ENCODE measurements at regions not wholly inside any gene's neighbourhood (a gene's known extent, or its start where the extent isn't known, plus 50 kb on each side); places are given as distances from the start of the nearest gene placed in this dataset.
"Not testable (repeated sequence)": the region's sequence is repeated elsewhere in the genome, so short reads cannot be mapped to it uniquely, and the experiment has no call there.

DNA sequence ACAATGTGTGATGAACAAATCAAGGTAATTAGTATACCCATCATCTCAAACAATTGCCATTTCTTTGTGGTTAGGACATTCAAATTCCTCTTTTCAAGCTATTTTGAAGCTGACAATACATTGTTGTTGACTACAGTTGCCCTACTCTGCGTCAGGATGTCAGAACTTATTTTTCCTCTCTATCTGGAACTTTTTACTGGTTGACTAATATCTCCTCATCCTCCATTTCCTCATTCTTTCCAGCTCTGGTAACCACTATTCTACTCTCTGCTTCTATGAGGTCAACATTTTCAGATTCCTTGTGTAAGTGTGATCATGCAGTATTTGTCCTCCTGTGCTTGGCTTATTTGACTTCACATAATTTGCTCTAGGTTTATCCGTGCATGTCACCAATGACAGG is 240.5 kb upstream of the HS3ST1 start:
- 49 to 95% (median 77%) methylated on average over 2 of the region's 2 CpGs for WGBS, 5 donors
- Histone ChIP-seq H3K9me3 (no peaks in the 10 kb centered on the region), H3K36me3 (no peaks in the 10 kb centered on the region), H3K27ac (no peak overlapping the region), H3K4me1 (no peaks in the 10 kb centered on the region), H3K27me3 (replicated peaks in 1 of 7) (no peaks in the 10 kb centered on the region), H3K4me3 (no peak overlapping the region)
- TF ChIP-seq POLR2A (IDR thresholded peaks at IDR 0.05): no peak
- TF ChIP-seq, protein P1, sequence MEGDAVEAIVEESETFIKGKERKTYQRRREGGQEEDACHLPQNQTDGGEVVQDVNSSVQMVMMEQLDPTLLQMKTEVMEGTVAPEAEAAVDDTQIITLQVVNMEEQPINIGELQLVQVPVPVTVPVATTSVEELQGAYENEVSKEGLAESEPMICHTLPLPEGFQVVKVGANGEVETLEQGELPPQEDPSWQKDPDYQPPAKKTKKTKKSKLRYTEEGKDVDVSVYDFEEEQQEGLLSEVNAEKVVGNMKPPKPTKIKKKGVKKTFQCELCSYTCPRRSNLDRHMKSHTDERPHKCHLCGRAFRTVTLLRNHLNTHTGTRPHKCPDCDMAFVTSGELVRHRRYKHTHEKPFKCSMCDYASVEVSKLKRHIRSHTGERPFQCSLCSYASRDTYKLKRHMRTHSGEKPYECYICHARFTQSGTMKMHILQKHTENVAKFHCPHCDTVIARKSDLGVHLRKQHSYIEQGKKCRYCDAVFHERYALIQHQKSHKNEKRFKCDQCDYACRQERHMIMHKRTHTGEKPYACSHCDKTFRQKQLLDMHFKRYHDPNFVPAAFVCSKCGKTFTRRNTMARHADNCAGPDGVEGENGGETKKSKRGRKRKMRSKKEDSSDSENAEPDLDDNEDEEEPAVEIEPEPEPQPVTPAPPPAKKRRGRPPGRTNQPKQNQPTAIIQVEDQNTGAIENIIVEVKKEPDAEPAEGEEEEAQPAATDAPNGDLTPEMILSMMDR (IDR thresholded peaks at IDR 0.05 in 8 of 11, conservative IDR thresholded peaks at IDR 0.05 in 3 of 11): no peak
- TF ChIP-seq POLR2AphosphoS5 (IDR thresholded peaks at IDR 0.05): no peak
- intact Hi-C loops (cut with DNase I; ENCODE audit: low total_unique reads): no loop called here
- no peak for DNase-seq

DNA sequence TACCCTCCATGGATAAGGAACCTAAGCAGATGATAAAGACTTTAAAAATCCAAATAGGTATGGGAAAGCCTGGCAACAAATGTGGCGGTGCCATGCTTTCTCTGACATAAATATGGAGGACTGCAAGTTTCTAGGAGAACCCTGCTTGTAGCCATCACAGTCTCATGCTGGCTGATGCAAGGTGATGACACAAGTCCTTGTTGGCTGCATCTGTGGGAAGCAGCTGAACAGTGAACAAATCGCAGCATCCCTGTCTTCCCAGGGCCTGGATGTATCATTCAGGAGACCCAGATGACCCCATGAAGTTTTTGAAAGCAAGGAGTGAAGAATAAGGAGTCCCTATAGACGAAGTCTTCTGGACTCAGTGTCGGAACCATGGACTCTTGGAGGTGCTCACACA is 234.4 kb upstream of the HS3ST1 start:
- intact Hi-C loops (cut with DNase I; ENCODE audit: low total_unique reads): no loop called here
- H3K9me3 ChIP-seq: no peaks in the 10 kb centered on the region
- no peak overlapping the region for H3K27ac ChIP-seq

DNA sequence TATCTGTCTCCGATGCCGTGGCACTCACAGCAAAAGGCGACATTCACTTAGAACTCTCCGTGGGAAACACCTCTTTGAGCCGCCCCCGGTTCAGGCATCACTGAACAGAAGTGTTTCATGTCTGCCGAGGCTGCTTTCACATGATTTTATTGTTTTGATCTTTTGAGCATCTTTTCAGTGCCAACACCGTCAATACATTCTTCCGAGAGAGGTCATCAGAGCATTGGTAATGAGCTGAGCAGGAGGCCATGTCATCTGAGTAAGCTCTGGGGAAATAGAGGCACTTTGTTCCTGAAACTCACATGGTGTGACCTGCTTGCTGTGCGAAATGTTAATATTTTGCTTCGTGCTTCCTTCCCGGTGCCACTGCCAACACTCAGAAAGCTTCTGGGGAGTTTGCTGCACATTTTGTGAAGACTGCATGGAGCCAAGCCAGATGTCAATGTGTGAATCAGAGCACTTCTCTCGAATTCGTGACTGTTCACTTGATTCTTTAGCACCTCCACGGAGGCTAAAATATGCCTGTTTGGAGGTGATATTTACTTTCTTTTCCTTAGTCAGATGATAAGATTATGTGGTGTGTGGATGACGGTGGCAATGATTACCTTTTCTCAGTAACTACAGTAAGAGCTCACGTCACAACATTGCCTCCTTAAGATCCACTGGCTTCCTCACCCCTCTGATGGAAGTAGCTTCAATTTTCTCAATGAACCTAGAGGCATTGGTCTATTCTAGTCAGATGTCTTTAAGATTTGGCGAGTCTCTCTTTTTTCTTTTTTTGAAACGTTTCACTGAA is 222.3 kb upstream of the HS3ST1 start:
- Histone ChIP-seq H3K4me1 (no peaks in the 10 kb centered on the region), H3K36me3 (no peaks in the 10 kb centered on the region), H3K27me3 (replicated peaks in 1 of 7) (no peaks in the 10 kb centered on the region), H3K4me3 (no peak overlapping the region), H3K9me3 (no peaks in the 10 kb centered on the region), H3K27ac (no peak overlapping the region)
- intact Hi-C loops (cut with DNase I; ENCODE audit: low total_unique reads): no loop called here
- TF ChIP-seq POLR2AphosphoS5 (IDR thresholded peaks at IDR 0.05) (no peak), POLR2A (IDR thresholded peaks at IDR 0.05) (no peak)
- TF ChIP-seq, protein P1 (IDR thresholded peaks at IDR 0.05 in 8 of 11, conservative IDR thresholded peaks at IDR 0.05 in 3 of 11): no peak
- DNase-seq: no peak
- 82 to 87% (median 85%) methylated on average over 19 of the region's 19 CpGs for WGBS, 5 donors

More for the DNA sequence above, 234.4 kb upstream of the HS3ST1 start:
- no peak overlapping the region for H3K4me3 ChIP-seq
- no peaks in the 10 kb centered on the region for H3K27me3 ChIP-seq (replicated peaks in 1 of 7)
- 90 to 97% (median 92%) methylated on average over 4 of the region's 4 CpGs for WGBS, 5 donors
- TF ChIP-seq POLR2AphosphoS5 (IDR thresholded peaks at IDR 0.05) (no peak), POLR2A (IDR thresholded peaks at IDR 0.05) (no peak)
- TF ChIP-seq, protein P1 (IDR thresholded peaks at IDR 0.05 in 8 of 11, conservative IDR thresholded peaks at IDR 0.05 in 3 of 11): no peak
- H3K36me3 ChIP-seq: no peaks in the 10 kb centered on the region
- no peaks in the 10 kb centered on the region for H3K4me1 ChIP-seq
- no peak for DNase-seq

DNA sequence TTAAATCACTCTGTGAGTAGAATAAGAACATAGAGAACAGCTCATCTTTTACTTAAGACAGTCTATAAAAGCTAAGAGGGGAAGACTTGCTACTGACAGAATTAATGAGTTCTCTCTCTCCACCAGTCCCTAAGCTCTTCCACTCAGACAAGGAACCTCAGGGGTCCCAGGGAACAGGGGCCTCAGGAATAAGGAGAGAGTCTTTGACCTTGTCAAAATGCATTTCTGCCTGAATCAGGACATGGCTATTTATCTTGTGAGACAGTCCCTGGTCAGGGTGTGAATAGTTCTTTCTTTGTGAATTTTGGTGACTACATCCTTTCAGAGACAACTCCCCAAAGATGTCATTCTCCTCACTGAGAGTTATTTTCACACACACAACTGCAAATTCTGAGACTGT is 218.7 kb upstream of the HS3ST1 start:
- no peaks in the 10 kb centered on the region for H3K4me1 ChIP-seq
- DNase-seq: no peak
- no peaks in the 10 kb centered on the region for H3K36me3 ChIP-seq
- no peak overlapping the region for H3K4me3 ChIP-seq
- TF ChIP-seq, protein P1 (IDR thresholded peaks at IDR 0.05 in 8 of 11, conservative IDR thresholded peaks at IDR 0.05 in 3 of 11): no peak
- no peak for TF ChIP-seq POLR2A (IDR thresholded peaks at IDR 0.05)
- TF ChIP-seq POLR2AphosphoS5 (IDR thresholded peaks at IDR 0.05): no peak
- intact Hi-C loops (cut with DNase I; ENCODE audit: low total_unique reads): no loop called here
- no peaks in the 10 kb centered on the region for H3K27me3 ChIP-seq (replicated peaks in 1 of 7)
- no peak overlapping the region for H3K27ac ChIP-seq
- H3K9me3 ChIP-seq: peaks cover 0 to 7% (median 0%) of the 10 kb centered on the region in 8 donors

DNA sequence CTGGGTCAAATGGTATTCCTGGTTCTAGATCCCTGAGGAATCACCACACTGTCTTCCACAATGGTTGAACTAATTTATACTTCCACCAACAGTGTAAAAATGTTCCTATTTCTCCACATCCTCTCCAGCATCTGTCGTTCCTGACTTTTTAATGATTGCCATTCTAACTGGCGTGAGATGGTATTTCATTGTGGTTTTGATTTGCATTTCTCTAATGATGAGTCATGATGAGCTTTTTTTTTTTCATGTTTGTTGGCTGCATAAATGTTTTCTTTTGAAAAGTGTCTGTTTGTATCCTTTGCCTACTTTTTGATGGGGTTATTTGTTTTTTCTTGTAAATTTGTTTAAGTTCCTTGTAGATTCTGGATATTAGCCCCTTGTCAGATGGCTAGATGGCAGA is 214.4 kb upstream of the HS3ST1 start:
- H3K4me1 ChIP-seq; H3K27me3 ChIP-seq (replicated peaks in 1 of 7); intact Hi-C loops (cut with DNase I; ENCODE audit: low total_unique reads); H3K36me3 ChIP-seq; H3K27ac ChIP-seq; DNase-seq; H3K4me3 ChIP-seq: not testable (repeated sequence)
- WGBS, 5 donors: 57 to 86% (median 65%) methylated on average over 2 of the region's 2 CpGs
- H3K9me3 ChIP-seq: peaks cover 0 to 19% (median 2%) of the 10 kb centered on the region in 8 donors
